HG02840 (cell line): ENCODE measurements at regions not wholly inside any gene's neighbourhood (a gene's known extent, or its start where the extent isn't known, plus 50 kb on each side); places are given as distances from the start of the nearest gene placed in this dataset.
"Not testable (repeated sequence)": the region's sequence is repeated elsewhere in the genome, so short reads cannot be mapped to it uniquely, and the experiment has no call there.

Experiments
- ATAC-seq: cut with Tn5 transposase; IDR thresholded peaks from one replicate; pipeline ENCODE4 v1.9.1; 2021; ENCODE audit warnings: mild to moderate bottlenecking, moderate library complexity, moderate number of reproducible peaks; ENCODE audit not compliant: unreplicated experiment, low FRiP score

- not testable (repeated sequence) for ATAC-seq
These were observed 204.7 kb downstream of the ALDH8A1 start for GRCh38 chr6:134745192-134745591.

- ATAC-seq: no peak
These were observed 205.6 kb downstream of the ALDH8A1 start for GRCh38 chr6:134744301-134744700.

GRCh38 chr6:134741200-134741536 lies 208.7 kb downstream of the ALDH8A1 start:
- ATAC-seq: no peak

GRCh38 chr6:134740473-134741199 lies 209.3 kb downstream of the ALDH8A1 start:
- ATAC-seq: no peak

GRCh38 chr6:134740027-134740373 lies 209.9 kb downstream of the ALDH8A1 start:
- no peak for ATAC-seq

- no peak for ATAC-seq
These were observed 210.4 kb downstream of the ALDH8A1 start for GRCh38 chr6:134739299-134740026.

GRCh38 chr6:134738211-134738885 lies 211.6 kb downstream of the ALDH8A1 start:
- no peak for ATAC-seq

GRCh38 chr6:134735461-134735860 lies 214.4 kb downstream of the ALDH8A1 start:
- no peak for ATAC-seq

GRCh38 chr6:134734312-134734869 lies 215.5 kb downstream of the ALDH8A1 start:
- ATAC-seq: no peak

GRCh38 chr6:134733801-134734200 lies 216.1 kb downstream of the ALDH8A1 start:
- ATAC-seq: no peak

- ATAC-seq: no peak
These were observed 217.1 kb downstream of the ALDH8A1 start for GRCh38 chr6:134732763-134733162.

GRCh38 chr6:134731615-134732014 lies 218.3 kb downstream of the ALDH8A1 start:
- no peak for ATAC-seq

- no peak for ATAC-seq
These were observed 219.9 kb downstream of the ALDH8A1 start for GRCh38 chr6:134730013-134730412.

GRCh38 chr6:134729561-134729960 lies 220.3 kb downstream of the ALDH8A1 start:
- ATAC-seq: no peak

- ATAC-seq: no peak
These were observed 222.8 kb downstream of the ALDH8A1 start for GRCh38 chr6:134727081-134727480.

GRCh38 chr6:134725590-134725989 lies 224.3 kb downstream of the ALDH8A1 start:
- ATAC-seq: no peak

- ATAC-seq: no peak
These were observed 225.0 kb downstream of the ALDH8A1 start for GRCh38 chr6:134724771-134725340.

GRCh38 chr6:134723081-134723871 lies 226.6 kb downstream of the ALDH8A1 start:
- ATAC-seq: no peak

GRCh38 chr6:134722200-134722870 lies 227.6 kb downstream of the ALDH8A1 start:
- ATAC-seq: no peak

GRCh38 chr6:134721060-134721405 lies 228.9 kb downstream of the ALDH8A1 start:
- no peak for ATAC-seq
